PFSK-1 (cell line): ENCODE measurements at regions not wholly inside any gene's neighbourhood (a gene's known extent, or its start where the extent isn't known, plus 50 kb on each side); places are given as distances from the start of the nearest gene placed in this dataset.

ENCODE experiments used
- FOXP2 ChIP-seq: optimal IDR thresholded peaks from 2 replicates; pipeline ENCODE3; 2011; ENCODE audit warnings: borderline replicate concordance, control low read depth, inconsistent platforms; ENCODE audit not compliant: insufficient read depth; ENCODE audit errors: extremely low read length, extremely low read depth
- POLR2AphosphoS5 ChIP-seq: IDR thresholded peaks from 2 replicates; pipeline ENCODE4 v1.6.1; 2012; ENCODE audit warnings: low read depth, mild to moderate bottlenecking, control low read depth, low read length, moderate library complexity
- SIN3A ChIP-seq: IDR thresholded peaks from 2 replicates; pipeline ENCODE4 v1.6.1; 2012; ENCODE audit warnings: mild to moderate bottlenecking, low read length, moderate library complexity, borderline replicate concordance; ENCODE audit not compliant: insufficient read depth
- TAF1 ChIP-seq: IDR thresholded peaks from 2 replicates; pipeline ENCODE4 v1.6.1; 2012; ENCODE audit warnings: low read length, control low read depth, borderline replicate concordance; ENCODE audit not compliant: insufficient read depth
- TF ChIP-seq, protein P1 (sequence below), 2 experiments: IDR thresholded peaks; 2 replicates each; pipeline versions ENCODE4 v1.6.1 to v1.8.0; 2011 to 2012; ENCODE audit warnings: low read depth in 2 of 2, low read length in 2 of 2, control low read depth in 1 of 2, inconsistent platforms in 1 of 2, mild to moderate bottlenecking in 1 of 2, moderate library complexity in 1 of 2; ENCODE audit not compliant: insufficient read depth in 1 of 2

- TF ChIP-seq SIN3A (no peak), POLR2AphosphoS5 (no peak), TAF1 (no peak), FOXP2 (no peak)
- TF ChIP-seq, protein P1, sequence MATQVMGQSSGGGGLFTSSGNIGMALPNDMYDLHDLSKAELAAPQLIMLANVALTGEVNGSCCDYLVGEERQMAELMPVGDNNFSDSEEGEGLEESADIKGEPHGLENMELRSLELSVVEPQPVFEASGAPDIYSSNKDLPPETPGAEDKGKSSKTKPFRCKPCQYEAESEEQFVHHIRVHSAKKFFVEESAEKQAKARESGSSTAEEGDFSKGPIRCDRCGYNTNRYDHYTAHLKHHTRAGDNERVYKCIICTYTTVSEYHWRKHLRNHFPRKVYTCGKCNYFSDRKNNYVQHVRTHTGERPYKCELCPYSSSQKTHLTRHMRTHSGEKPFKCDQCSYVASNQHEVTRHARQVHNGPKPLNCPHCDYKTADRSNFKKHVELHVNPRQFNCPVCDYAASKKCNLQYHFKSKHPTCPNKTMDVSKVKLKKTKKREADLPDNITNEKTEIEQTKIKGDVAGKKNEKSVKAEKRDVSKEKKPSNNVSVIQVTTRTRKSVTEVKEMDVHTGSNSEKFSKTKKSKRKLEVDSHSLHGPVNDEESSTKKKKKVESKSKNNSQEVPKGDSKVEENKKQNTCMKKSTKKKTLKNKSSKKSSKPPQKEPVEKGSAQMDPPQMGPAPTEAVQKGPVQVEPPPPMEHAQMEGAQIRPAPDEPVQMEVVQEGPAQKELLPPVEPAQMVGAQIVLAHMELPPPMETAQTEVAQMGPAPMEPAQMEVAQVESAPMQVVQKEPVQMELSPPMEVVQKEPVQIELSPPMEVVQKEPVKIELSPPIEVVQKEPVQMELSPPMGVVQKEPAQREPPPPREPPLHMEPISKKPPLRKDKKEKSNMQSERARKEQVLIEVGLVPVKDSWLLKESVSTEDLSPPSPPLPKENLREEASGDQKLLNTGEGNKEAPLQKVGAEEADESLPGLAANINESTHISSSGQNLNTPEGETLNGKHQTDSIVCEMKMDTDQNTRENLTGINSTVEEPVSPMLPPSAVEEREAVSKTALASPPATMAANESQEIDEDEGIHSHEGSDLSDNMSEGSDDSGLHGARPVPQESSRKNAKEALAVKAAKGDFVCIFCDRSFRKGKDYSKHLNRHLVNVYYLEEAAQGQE (IDR thresholded peaks at IDR 0.05; ENCODE audit: insufficient read depth in 1 of 2, low read depth in 2 of 2, low read length in 2 of 2), result no peak
These were observed 176.5 kb downstream of the RAP2B start for GRCh38 chr3:153338487-153338886.

- TF ChIP-seq TAF1, result no peak
- no peak for TF ChIP-seq FOXP2
- TF ChIP-seq, protein P1 (IDR thresholded peaks at IDR 0.05; ENCODE audit: insufficient read depth in 1 of 2, low read depth in 2 of 2, low read length in 2 of 2), result no peak
- TF ChIP-seq POLR2AphosphoS5, result no peak
- no peak for TF ChIP-seq SIN3A
These were observed 177.0 kb downstream of the RAP2B start for GRCh38 chr3:153339065-153339464.

GRCh38 chr3:153343988-153344782, 182.2 kb downstream of the RAP2B start:
- TF ChIP-seq, protein P1 (IDR thresholded peaks at IDR 0.05; ENCODE audit: insufficient read depth in 1 of 2, low read depth in 2 of 2, low read length in 2 of 2), result no peak
- TF ChIP-seq SIN3A (no peak), FOXP2 (no peak), POLR2AphosphoS5 (no peak), TAF1 (no peak)

GRCh38 chr3:153348457-153349107, 186.6 kb downstream of the RAP2B start:
- TF ChIP-seq FOXP2, result no peak
- TF ChIP-seq, protein P1 (IDR thresholded peaks at IDR 0.05; ENCODE audit: insufficient read depth in 1 of 2, low read depth in 2 of 2, low read length in 2 of 2), result no peak
- TF ChIP-seq POLR2AphosphoS5, result no peak
- TF ChIP-seq SIN3A, result no peak
- TF ChIP-seq TAF1, result no peak
